Activated CD8-positive, alpha-beta memory T cell treated with anti-CD3 and anti-CD28 coated beads, Interleukin-2, amount 50 U/mL, for 1 hour (primary cell): ENCODE measurements at regions not wholly inside any gene's neighbourhood (a gene's known extent, or its start where the extent isn't known, plus 50 kb on each side); places are given as distances from the start of the nearest gene placed in this dataset.
"Not testable (repeated sequence)": the region's sequence is repeated elsewhere in the genome, so short reads cannot be mapped to it uniquely, and the experiment has no call there.

Experiments used
- DNase-seq: peaks from one replicate; pipeline ENCODE4 v3.0.0-alpha.2; 2020; ENCODE audit errors: extremely low read depth

GRCh38 chr10:86579883-86580520, 58.4 kb upstream of the WAPL start:
- no peak for DNase-seq

DNA sequence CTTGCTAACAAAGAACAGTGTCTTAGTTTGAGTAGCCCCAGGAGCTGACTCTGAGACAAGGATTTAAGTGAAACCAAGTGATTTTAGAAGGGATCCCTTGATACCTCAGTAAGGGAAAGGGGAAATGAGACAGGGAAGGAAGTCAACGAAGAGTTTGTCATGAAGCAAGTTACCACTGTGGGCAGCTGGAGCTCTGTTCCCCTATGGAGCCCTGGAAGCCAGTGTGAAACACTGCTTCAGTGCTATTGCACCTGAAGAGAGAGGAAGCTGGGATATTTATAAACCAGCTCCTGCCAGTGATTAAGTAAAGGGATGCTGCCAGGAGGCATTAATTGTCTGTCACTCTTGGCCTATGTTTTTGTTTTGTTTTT, 58.9 kb upstream of the WAPL start:
- DNase-seq, result no peak

GRCh38 chr10:86583983-86584382, 62.4 kb upstream of the WAPL start:
- DNase-seq, result no peak

GRCh38 chr10:86585037-86585929, 63.7 kb upstream of the WAPL start:
- DNase-seq, result peak; percentile 36

DNA sequence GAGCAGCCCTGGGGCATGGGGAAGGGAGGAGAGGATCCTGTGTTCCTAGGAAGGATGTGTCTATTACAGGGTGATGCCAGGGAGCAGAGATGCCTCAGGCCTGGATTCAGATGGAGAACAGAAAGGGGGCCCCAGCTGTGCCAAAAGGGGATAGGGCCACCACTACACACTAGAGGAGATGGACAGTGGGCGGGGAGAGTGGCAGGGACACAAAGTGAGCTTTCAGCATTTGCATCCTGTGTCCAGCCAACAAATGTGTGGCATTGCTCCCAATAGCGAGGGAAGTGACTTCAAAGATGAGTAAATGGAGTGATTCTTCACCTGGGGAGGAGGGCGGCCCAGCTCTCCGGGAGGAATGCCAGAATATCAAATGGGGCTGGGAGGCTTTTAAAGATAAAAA, 64.9 kb upstream of the WAPL start:
- no peak for DNase-seq

DNA sequence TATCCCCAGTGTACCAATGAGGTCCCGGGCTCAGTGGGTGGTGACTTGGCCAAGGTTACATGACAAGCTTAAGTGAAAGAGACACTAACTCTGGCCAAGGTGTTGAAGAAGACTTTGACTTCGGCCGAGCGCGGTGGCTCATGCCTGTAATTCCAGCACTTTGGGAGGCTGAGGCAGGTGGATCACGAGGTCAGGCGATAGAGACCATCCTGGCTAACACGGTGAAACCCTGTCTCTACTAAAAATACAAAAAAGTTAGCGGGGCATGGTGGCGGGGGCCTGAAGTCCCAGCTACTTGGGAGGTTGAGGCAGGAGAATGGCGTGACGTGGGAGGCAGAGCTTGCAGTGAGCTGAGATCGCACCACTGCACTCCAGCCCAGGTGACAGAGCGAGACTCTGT, 65.6 kb upstream of the OPN4 start:
- not testable (repeated sequence) for DNase-seq

DNA sequence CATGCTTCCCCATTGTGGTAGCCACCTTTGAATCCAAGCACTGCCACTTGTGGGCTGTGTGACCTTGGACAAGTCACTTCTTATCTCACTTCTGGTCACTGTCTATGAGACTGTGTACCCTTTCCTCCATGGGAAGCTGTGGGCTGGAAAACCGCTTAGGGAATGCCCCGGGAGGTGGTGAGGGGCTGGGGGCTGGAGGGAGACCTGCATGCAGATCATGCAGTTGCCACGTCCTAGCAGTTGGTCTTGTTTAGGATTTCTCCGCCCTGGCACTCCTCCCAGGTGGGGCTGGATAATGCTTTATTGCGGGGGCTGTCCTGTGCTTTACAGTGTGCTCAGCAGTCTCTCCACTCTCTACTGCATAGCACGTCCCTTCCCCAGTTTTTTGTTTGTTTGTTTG, 62.9 kb upstream of the OPN4 start:
- DNase-seq, result no peak

GRCh38 chr10:86592413-86592812, 61.9 kb upstream of the OPN4 start:
- no peak for DNase-seq

DNA sequence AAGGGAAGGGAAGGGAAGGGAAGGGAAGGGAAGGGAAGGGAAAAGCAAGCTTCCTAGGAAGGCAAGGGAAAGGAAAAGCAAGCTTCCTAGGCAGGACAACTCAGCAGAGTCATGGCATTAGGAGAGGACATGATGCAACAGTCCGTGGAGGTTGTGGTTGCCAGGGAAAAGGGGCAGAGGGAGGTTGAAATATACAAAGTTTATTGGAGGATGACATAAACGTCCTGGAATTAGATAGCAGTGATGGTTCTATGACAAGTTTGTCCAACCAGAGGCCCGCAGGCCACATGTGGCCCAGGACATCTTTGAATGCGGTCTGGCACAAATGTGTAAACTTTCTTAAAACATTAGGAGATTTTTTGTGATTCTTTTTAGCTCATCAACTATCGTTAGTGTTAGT, 59.8 kb upstream of the OPN4 start:
- DNase-seq, result no peak

- no peak for DNase-seq
Measured at GRCh38 chr10:86595496-86595895, 58.9 kb upstream of the OPN4 start.

GRCh38 chr10:86596266-86596665, 58.1 kb upstream of the OPN4 start:
- DNase-seq, result no peak

DNA sequence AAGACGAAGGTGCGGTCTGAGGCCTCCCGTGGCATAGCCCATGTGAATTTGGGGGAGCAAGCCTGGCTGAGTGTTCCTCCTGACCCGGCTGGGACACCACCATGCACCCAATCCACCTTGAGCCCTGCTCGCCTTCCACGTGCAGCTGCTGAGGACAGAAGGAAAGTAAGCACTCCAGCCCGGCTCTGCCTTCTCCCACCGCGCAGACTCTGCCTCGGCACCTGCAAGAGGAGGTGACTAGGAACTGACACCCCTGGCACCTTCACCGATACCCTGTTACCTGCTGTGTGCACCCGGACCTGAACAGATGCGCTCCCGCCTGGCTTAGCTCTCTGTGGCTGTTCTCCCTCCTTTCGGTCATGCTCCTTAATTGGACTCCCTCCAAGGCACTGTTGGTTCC, 57.0 kb upstream of the OPN4 start:
- no peak for DNase-seq

DNA sequence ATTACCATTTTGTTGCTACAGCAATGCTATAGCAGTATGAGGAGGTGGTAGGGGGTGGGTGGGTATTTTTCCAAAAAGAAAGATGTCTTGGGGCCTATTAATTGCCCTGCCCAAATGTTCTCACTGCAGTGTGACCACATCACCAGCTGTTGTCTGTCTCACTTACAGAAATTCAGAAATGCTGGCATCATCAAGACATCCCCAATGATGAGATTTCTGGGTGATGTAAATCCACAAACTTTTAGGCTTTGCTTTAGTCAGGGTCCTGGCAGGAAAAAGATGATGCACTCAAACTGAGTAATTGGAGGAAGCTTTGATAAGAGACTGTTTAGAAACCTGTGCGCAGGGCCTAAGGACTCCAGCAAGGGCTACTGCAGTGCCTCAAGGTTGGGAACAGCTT, 56.2 kb upstream of the OPN4 start:
- no peak for DNase-seq

GRCh38 chr10:86599041-86599440, 55.3 kb upstream of the OPN4 start:
- no peak for DNase-seq

- DNase-seq, result no peak
Measured at GRCh38 chr10:86599729-86600128, 54.6 kb upstream of the OPN4 start.

GRCh38 chr10:86600296-86600695, 54.1 kb upstream of the OPN4 start:
- no peak for DNase-seq

DNA sequence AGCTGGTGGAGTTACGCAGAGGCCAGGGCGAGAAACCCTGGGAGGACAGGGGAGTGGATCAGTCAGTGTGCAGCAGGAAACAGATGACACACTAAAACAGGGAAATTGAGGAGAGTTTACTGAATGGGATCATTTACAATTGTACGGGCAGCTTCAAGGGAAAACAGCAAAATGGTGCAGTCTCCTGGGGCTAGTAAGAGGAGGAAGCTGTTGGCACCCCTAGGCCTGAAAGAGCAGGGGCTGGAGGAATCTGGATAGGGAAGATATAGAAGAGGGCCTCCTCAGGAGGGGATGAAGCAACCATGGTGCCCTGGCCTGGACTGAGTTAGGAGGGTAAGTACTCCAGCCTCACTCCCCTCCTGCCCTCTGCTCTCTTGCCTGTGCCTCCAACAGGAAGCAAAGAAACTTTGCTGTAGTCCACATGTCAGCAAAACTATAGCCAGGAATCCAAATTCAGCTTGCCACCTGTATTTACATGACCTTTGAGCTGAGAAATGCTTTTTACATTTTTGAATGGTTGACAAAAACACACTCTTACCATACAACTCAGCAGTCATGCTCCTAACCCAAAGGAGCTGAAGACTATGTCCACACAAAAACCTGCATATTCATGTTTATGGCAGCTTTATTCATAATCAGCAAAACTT, 52.3 kb upstream of the OPN4 start:
- no peak for DNase-seq

DNA sequence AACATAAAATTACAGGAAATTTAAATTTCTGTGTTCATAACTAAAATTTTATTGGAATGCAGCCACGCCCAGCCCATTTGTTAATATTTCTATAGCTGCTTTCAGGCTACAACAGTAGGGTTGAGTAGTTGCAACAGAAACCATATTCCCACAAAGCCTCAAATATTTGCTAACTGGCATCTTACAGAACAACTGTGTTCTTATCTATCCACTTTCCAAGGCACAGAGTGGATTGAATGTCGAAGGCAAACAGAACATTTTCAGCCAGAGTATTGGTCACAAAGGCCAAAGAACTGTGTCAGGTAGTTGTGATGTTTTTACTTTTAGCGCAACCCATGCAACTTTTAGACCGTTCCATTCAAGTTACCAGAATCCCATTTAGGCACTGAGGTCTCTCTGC, 51.1 kb upstream of the OPN4 start:
- DNase-seq, result no peak
